Suprapubic skin (tissue), 4 donors: ENCODE measurements at regions not wholly inside any gene's neighbourhood (a gene's known extent, or its start where the extent isn't known, plus 50 kb on each side); places are given as distances from the start of the nearest gene placed in this dataset.

Source experiments
- DNase-seq, 2 donors: peaks; one replicate each; pipeline ENCODE4 v3.0.0-alpha.2; 2019; ENCODE audit warnings: low spot score in 2 of 2
- H3K27ac ChIP-seq: fragments of 200-600 bp; sonication (generic); one replicate; pipeline ENCODE4 v1.5.1; 2019
- H3K27me3 ChIP-seq: fragments of 200-600 bp; sonication (generic); one replicate; pipeline ENCODE4 v1.5.1; 2019
- H3K36me3 ChIP-seq: fragments of 200-600 bp; sonication (generic); one replicate; pipeline ENCODE4 v1.5.1; 2019
- H3K4me1 ChIP-seq: fragments of 200-600 bp; sonication (generic); one replicate; pipeline ENCODE4 v1.5.1; 2019
- H3K4me3 ChIP-seq: fragments of 200-600 bp; sonication (generic); one replicate; pipeline ENCODE4 v1.5.1; 2019; ENCODE audit warnings: mild to moderate bottlenecking
- H3K9me3 ChIP-seq: fragments of 200-600 bp; sonication (generic); one replicate; pipeline ENCODE4 v1.5.1; 2019
- EP300 ChIP-seq: sonication (generic); formaldehyde crosslinking; IDR thresholded peaks from one replicate; pipeline ENCODE4 v1.6.1; 2017; ENCODE audit warnings: antibody characterized with exemption
- POLR2A ChIP-seq, 2 donors: fragments of 450-650 bp; IDR thresholded peaks; one replicate each; pipeline ENCODE4 v1.6.1; 2017; ENCODE audit warnings: antibody characterized with exemption in 2 of 2, mild to moderate bottlenecking in 2 of 2, moderate library complexity in 2 of 2
- POLR2AphosphoS5 ChIP-seq, 3 donors: sonication (generic); formaldehyde crosslinking; IDR thresholded peaks; one replicate each; pipeline ENCODE4 v1.6.1; 2017; ENCODE audit warnings: antibody characterized with exemption in 3 of 3
- WGBS: methylation state at CpG from one replicate; pipeline ENCODE4 v1.1.5; 2018; 5-methylcytosine and 5-hydroxymethylcytosine counted together
- TF ChIP-seq, protein P1 (sequence below), 2 donors: fragments of 200-600 bp in 1 of 2; fragments of 450-650 bp in 1 of 2; sonication (generic) in 1 of 2; IDR thresholded peaks; one replicate each; pipeline ENCODE4 v1.5.1; 2016 to 2019; ENCODE audit warnings: antibody characterized with exemption in 2 of 2, mild to moderate bottlenecking in 1 of 2, moderate library complexity in 1 of 2

- Histone ChIP-seq H3K4me1 (peaks cover 14% of the 10 kb centered on the region), H3K9me3 (no peaks in the 10 kb centered on the region), H3K27ac (no peak overlapping the region), H3K4me3 (no peak overlapping the region), H3K27me3 (no peaks in the 10 kb centered on the region), H3K36me3 (no peaks in the 10 kb centered on the region)
- TF ChIP-seq POLR2AphosphoS5 (IDR thresholded peaks at IDR 0.05) = no peak
- TF ChIP-seq, protein P1, sequence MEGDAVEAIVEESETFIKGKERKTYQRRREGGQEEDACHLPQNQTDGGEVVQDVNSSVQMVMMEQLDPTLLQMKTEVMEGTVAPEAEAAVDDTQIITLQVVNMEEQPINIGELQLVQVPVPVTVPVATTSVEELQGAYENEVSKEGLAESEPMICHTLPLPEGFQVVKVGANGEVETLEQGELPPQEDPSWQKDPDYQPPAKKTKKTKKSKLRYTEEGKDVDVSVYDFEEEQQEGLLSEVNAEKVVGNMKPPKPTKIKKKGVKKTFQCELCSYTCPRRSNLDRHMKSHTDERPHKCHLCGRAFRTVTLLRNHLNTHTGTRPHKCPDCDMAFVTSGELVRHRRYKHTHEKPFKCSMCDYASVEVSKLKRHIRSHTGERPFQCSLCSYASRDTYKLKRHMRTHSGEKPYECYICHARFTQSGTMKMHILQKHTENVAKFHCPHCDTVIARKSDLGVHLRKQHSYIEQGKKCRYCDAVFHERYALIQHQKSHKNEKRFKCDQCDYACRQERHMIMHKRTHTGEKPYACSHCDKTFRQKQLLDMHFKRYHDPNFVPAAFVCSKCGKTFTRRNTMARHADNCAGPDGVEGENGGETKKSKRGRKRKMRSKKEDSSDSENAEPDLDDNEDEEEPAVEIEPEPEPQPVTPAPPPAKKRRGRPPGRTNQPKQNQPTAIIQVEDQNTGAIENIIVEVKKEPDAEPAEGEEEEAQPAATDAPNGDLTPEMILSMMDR (IDR thresholded peaks at IDR 0.05) = no peak
- TF ChIP-seq EP300 = no peak
- no peak for TF ChIP-seq POLR2A (IDR thresholded peaks at IDR 0.05)
- DNase-seq = no peak
Observed at GRCh38 chr1:185438936-185439335, 121.9 kb upstream of the IVNS1ABP start.

DNA sequence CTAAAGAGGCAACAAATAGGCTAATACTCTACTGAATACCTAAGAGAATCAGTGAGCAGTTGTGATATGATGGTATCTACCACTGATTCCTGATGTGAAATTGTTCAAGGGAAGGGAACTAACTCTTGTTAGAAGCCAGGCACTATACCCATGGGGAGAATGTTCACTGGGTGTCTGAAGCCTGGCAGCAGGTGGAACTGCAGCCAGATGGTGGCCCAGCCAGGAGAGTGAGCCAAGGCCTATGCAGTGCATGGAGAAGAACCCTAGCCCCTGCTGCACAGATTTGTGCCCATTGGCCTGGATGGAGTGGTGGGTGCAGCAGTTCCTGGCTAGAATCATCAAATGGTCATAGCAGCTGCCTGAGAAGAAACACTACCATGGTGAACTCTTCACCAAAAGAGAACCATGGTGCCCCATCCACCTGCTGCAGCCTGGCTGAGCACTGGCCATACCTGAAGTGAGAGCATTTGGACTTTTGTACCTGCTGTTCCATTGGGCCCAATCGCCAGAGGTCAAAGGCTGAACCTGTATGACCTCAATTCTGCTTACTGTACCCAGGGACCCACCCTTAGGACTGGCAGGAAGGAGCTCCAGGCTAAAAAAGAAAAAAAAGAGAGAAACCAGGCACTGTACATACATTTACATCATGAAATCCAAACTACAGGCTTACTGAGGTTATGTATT is 118.8 kb upstream of the IVNS1ABP start:
- 93% methylated on average over 1 of the region's 1 CpG for WGBS
- TF ChIP-seq, protein P1 (IDR thresholded peaks at IDR 0.05) = no peak
- TF ChIP-seq POLR2AphosphoS5 (IDR thresholded peaks at IDR 0.05) (no peak), EP300 (no peak), POLR2A (IDR thresholded peaks at IDR 0.05) (no peak)
- H3K4me3 ChIP-seq = no peak overlapping the region

GRCh38 chr1:185434721-185435120 is 117.7 kb upstream of the IVNS1ABP start:
- 94% methylated on average over 1 of the region's 1 CpG for WGBS
- H3K36me3 ChIP-seq = no peaks in the 10 kb centered on the region
- peaks cover 3% of the 10 kb centered on the region for H3K4me1 ChIP-seq
- no peak overlapping the region for H3K4me3 ChIP-seq
- no peaks in the 10 kb centered on the region for H3K9me3 ChIP-seq
- no peaks in the 10 kb centered on the region for H3K27me3 ChIP-seq
- no peak for DNase-seq
- no peak overlapping the region for H3K27ac ChIP-seq
- no peak for TF ChIP-seq POLR2A (IDR thresholded peaks at IDR 0.05)
- TF ChIP-seq, protein P1 (IDR thresholded peaks at IDR 0.05) = no peak
- TF ChIP-seq POLR2AphosphoS5 (IDR thresholded peaks at IDR 0.05) = no peak
- TF ChIP-seq EP300 = no peak

More for the DNA sequence above, 118.8 kb upstream of the IVNS1ABP start:
- Histone ChIP-seq H3K9me3 (no peaks in the 10 kb centered on the region), H3K27me3 (no peaks in the 10 kb centered on the region), H3K4me1 (peaks cover 3% of the 10 kb centered on the region), H3K27ac (no peak overlapping the region), H3K36me3 (no peaks in the 10 kb centered on the region)
- no peak for DNase-seq

- no peak for TF ChIP-seq POLR2A (IDR thresholded peaks at IDR 0.05)
- TF ChIP-seq, protein P1 (IDR thresholded peaks at IDR 0.05) = no peak
- no peak for TF ChIP-seq EP300
- no peak for TF ChIP-seq POLR2AphosphoS5 (IDR thresholded peaks at IDR 0.05)
Observed at GRCh38 chr1:185433667-185434066, 116.6 kb upstream of the IVNS1ABP start.

DNA sequence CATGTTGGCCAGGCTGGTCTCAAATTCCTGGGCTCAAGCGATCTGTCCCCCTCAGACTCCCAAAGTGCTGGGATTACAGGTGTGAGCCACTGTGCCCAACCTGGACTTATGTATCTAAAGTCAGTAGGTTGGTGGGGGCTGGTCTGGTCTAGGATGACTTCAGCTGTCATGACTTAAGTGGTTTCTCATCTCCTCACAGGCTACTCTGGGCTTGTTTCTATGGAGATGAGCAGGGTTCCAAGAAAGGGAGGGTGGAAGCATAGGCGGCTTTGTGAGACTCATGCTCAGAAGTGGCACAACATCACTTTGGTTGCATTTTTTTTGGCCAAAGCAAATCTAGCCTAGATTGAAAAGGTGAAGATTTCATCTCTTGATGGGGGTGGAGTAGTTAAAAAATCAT is 115.9 kb upstream of the IVNS1ABP start:
- Histone ChIP-seq H3K27me3 (no peaks in the 10 kb centered on the region), H3K9me3 (no peaks in the 10 kb centered on the region), H3K36me3 (no peaks in the 10 kb centered on the region), H3K27ac (no peak overlapping the region), H3K4me1 (peaks cover under 1% of the 10 kb centered on the region), H3K4me3 (no peak overlapping the region)
- no peak for DNase-seq
- TF ChIP-seq POLR2A (IDR thresholded peaks at IDR 0.05) (no peak), EP300 (no peak), POLR2AphosphoS5 (IDR thresholded peaks at IDR 0.05) (no peak)
- TF ChIP-seq, protein P1 (IDR thresholded peaks at IDR 0.05) = no peak
- WGBS = 98% methylated on average over 2 of the region's 2 CpGs

More at GRCh38 chr1:185433667-185434066, 116.6 kb upstream of the IVNS1ABP start:
- Histone ChIP-seq H3K4me1 (no peaks in the 10 kb centered on the region), H3K27me3 (no peaks in the 10 kb centered on the region), H3K36me3 (no peaks in the 10 kb centered on the region), H3K27ac (no peak overlapping the region), H3K9me3 (no peaks in the 10 kb centered on the region), H3K4me3 (no peak overlapping the region)
- 83% methylated on average over 2 of the region's 2 CpGs for WGBS
- no peak for DNase-seq
